ENCODE measurements at regions not wholly inside any gene's neighbourhood (a gene's known extent, or its start where the extent isn't known, plus 50 kb on each side); places are given as distances from the start of the nearest gene placed in this dataset.

DNA sequence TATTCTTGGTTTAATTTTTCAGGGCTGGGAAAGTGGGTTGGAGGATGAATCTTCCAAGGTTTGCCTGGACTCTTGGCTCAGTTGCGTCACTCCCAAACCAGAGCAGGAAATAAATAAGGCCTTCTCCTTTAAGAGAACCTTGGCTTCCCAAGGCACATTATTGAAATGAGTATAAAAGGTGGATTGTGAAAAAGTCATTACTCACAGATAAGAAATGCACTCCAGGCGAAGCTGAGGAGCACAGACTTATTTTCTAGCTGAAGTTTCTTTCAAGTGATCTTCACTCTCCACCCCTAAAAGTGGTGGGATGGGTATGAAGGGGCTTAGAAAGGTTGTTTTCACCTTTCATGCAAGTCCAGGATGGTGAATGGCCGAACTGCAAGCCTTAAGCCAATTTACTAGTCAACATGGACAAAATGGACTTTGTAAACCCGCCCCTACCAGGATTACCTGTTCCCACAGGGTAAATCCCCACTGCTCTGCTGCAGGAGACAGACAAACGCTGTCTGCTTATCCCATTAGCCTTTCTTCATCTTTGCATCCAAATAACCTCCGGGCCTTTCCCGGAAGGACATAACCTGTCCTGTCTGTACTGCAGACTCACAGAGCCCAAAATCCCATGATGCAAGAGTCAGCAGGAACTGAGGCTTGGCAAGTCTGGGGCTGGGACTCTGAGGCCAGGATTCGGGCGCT is 207.6 kb downstream of the BCL11B start:
- H3K4me2 ChIP-seq, result peak overlapping the region; percentile 23
- TF ChIP-seq EZH2phosphoT487 (IDR thresholded peaks at IDR 0.05; ENCODE audit: low read depth, severe bottlenecking, unreplicated experiment) (no peak), EZH2 (IDR thresholded peaks at IDR 0.05; ENCODE audit: borderline replicate concordance) (no peak)
- TF ChIP-seq, protein P1, sequence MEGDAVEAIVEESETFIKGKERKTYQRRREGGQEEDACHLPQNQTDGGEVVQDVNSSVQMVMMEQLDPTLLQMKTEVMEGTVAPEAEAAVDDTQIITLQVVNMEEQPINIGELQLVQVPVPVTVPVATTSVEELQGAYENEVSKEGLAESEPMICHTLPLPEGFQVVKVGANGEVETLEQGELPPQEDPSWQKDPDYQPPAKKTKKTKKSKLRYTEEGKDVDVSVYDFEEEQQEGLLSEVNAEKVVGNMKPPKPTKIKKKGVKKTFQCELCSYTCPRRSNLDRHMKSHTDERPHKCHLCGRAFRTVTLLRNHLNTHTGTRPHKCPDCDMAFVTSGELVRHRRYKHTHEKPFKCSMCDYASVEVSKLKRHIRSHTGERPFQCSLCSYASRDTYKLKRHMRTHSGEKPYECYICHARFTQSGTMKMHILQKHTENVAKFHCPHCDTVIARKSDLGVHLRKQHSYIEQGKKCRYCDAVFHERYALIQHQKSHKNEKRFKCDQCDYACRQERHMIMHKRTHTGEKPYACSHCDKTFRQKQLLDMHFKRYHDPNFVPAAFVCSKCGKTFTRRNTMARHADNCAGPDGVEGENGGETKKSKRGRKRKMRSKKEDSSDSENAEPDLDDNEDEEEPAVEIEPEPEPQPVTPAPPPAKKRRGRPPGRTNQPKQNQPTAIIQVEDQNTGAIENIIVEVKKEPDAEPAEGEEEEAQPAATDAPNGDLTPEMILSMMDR (IDR thresholded peaks at IDR 0.05; ENCODE audit: poor library complexity), result no peak

DNA sequence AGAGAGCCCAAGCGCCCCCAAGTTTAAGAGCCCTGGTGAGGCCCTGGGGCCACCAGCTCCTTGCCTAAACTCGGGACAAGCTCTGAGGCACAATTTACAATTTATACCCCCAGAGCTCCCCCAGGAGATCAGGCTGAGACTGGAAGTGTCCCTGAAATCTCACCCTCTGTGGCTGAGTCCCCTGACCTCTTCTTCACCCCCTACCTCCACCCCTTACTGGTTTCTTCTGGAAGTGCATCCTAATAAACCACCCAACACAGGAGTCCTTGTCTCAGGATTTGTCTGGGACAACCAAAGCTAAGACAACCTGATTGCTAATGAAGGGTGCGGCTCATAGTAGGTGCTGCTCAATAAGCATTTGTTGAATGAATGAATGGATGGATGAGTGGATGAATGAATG is 206.4 kb downstream of the BCL11B start:
- no peaks in the 10 kb centered on the region for H3K9me2 ChIP-seq (replicated peaks; ENCODE audit: insufficient read depth)
- no peaks in the 10 kb centered on the region for H3K79me2 ChIP-seq
- no peaks in the 10 kb centered on the region for H3K36me3 ChIP-seq (replicated peaks; ENCODE audit: insufficient read depth, low read depth)
- 93% methylated on average over 3 of the region's 3 CpGs for WGBS (ENCODE audit: low lambda C conversion rate, missing lambda C conversion rate)
- no peak for DNase-seq (ENCODE audit: low spot score)
- H3K27me3 ChIP-seq, result no peaks in the 10 kb centered on the region
- H2AFZ ChIP-seq, result no peak overlapping the region
- no peak overlapping the region for H3K27ac ChIP-seq
- H3K4me3 ChIP-seq, result no peak overlapping the region
- H3K9me3 ChIP-seq (ENCODE audit: low read depth), result no peaks in the 10 kb centered on the region
- H3K4me1 ChIP-seq (ENCODE audit: insufficient read depth), result no peaks in the 10 kb centered on the region
- no peaks in the 10 kb centered on the region for H4K20me1 ChIP-seq (ENCODE audit: insufficient read depth, poor library complexity, severe bottlenecking)
- TF ChIP-seq, protein P1 (IDR thresholded peaks at IDR 0.05; ENCODE audit: poor library complexity), result no peak
- no peak for TF ChIP-seq EZH2phosphoT487 (IDR thresholded peaks at IDR 0.05; ENCODE audit: low read depth, severe bottlenecking, unreplicated experiment)
- TF ChIP-seq EZH2 (IDR thresholded peaks at IDR 0.05; ENCODE audit: borderline replicate concordance), result no peak
- H3K4me2 ChIP-seq, result no peak overlapping the region

More for the DNA sequence above, 207.6 kb downstream of the BCL11B start:
- no peaks in the 10 kb centered on the region for H3K36me3 ChIP-seq (replicated peaks; ENCODE audit: insufficient read depth, low read depth)
- H3K4me1 ChIP-seq (ENCODE audit: insufficient read depth), result no peaks in the 10 kb centered on the region
- DNase-seq (ENCODE audit: low spot score), result peak; percentile 38
- H3K27ac ChIP-seq, result peak overlapping the region; percentile 35
- no peaks in the 10 kb centered on the region for H3K27me3 ChIP-seq
- H3K79me2 ChIP-seq, result no peaks in the 10 kb centered on the region
- H2AFZ ChIP-seq, result no peak overlapping the region
- no peaks in the 10 kb centered on the region for H3K9me3 ChIP-seq (ENCODE audit: low read depth)
- no peaks in the 10 kb centered on the region for H3K9me2 ChIP-seq (replicated peaks; ENCODE audit: insufficient read depth)
- no peak overlapping the region for H3K4me3 ChIP-seq
- WGBS (ENCODE audit: low lambda C conversion rate, missing lambda C conversion rate), result 66% methylated on average over 9 of the region's 9 CpGs
- no peaks in the 10 kb centered on the region for H4K20me1 ChIP-seq (ENCODE audit: insufficient read depth, poor library complexity, severe bottlenecking)

DNA sequence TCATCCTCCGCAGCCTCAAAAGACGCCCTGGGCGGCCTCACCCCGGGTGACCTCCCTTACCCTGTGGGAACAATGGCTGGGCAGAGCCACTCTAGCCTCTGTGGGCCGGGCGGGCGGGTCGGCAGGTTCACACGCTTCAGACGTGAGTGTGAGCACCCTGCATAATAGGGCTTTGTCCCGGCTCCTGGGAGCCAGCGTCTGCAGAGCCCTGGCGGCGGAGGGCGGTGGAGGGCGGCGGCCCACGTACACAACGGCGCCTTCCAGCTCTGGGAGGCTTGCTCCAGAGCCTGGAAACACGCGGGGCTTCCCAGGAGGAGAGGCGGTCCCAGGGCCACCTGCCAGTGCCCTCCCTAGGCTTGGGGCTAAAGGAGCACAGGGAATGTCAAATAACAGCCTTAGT is 205.6 kb downstream of the BCL11B start:
- WGBS (ENCODE audit: low lambda C conversion rate, missing lambda C conversion rate), result 93% methylated on average over 21 of the region's 23 CpGs
- Histone ChIP-seq H3K27ac (no peak overlapping the region), H3K36me3 (replicated peaks; ENCODE audit: insufficient read depth, low read depth) (no peaks in the 10 kb centered on the region), H3K9me3 (ENCODE audit: low read depth) (no peaks in the 10 kb centered on the region), H3K9me2 (replicated peaks; ENCODE audit: insufficient read depth) (no peaks in the 10 kb centered on the region), H2AFZ (no peak overlapping the region), H4K20me1 (ENCODE audit: insufficient read depth, poor library complexity, severe bottlenecking) (no peaks in the 10 kb centered on the region), H3K27me3 (no peaks in the 10 kb centered on the region), H3K4me2 (no peak overlapping the region), H3K79me2 (no peaks in the 10 kb centered on the region), H3K4me1 (ENCODE audit: insufficient read depth) (no peaks in the 10 kb centered on the region), H3K4me3 (no peak overlapping the region)
- no peak for DNase-seq (ENCODE audit: low spot score)
- TF ChIP-seq, protein P1 (IDR thresholded peaks at IDR 0.05; ENCODE audit: poor library complexity), result no peak
- TF ChIP-seq EZH2phosphoT487 (IDR thresholded peaks at IDR 0.05; ENCODE audit: low read depth, severe bottlenecking, unreplicated experiment) (no peak), EZH2 (IDR thresholded peaks at IDR 0.05; ENCODE audit: borderline replicate concordance) (no peak)
